Right lobe of liver (tissue), 4 donors: ENCODE measurements at regions not wholly inside any gene's neighbourhood (a gene's known extent, or its start where the extent isn't known, plus 50 kb on each side); places are given as distances from the start of the nearest gene placed in this dataset.

Experiments
- POLR2A ChIP-seq: fragments of 450-650 bp; IDR thresholded peaks from one replicate; pipeline ENCODE4 v1.6.1; 2017; ENCODE audit warnings: antibody characterized with exemption, mild to moderate bottlenecking
- TF ChIP-seq, protein P1 (sequence below), 4 donors: fragments of 200-600 bp in 3 of 4; fragments of 450-650 bp in 1 of 4; IDR thresholded peaks; one replicate each; pipeline versions ENCODE4 v1.5.1 to v1.8.0; 2016 to 2022; ENCODE audit warnings: antibody characterized with exemption in 4 of 4, mild to moderate bottlenecking in 2 of 4
- donor health status: DM: no; HTN: no; CAD: no.
- donor health status: DM: no; HTN: no; CAD: no.
- donor health status: DM: no; HTN: yes; CAD: no.

DNA sequence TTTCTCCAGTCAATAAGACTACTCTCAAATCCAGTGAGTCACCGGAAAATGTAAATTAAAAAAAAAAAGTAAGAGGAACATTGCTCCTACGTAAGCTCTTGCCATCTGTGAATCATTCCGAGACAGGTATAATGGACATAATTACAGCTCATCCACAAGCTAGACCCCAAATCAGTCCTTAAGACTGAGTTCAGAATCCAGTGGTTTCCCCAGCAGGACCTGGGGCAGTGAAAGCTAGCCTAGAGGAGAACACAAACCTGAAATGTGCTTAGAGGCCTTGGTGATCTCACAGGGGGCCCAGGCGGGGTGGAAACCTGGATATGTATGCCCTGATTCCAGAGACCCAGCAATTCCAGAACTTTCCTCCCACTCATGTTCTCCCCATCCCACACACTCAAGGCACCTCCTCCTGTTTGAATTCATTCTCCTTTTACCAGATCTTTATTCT lies 132.0 kb downstream of the COPRS start:
- TF ChIP-seq, protein P1, sequence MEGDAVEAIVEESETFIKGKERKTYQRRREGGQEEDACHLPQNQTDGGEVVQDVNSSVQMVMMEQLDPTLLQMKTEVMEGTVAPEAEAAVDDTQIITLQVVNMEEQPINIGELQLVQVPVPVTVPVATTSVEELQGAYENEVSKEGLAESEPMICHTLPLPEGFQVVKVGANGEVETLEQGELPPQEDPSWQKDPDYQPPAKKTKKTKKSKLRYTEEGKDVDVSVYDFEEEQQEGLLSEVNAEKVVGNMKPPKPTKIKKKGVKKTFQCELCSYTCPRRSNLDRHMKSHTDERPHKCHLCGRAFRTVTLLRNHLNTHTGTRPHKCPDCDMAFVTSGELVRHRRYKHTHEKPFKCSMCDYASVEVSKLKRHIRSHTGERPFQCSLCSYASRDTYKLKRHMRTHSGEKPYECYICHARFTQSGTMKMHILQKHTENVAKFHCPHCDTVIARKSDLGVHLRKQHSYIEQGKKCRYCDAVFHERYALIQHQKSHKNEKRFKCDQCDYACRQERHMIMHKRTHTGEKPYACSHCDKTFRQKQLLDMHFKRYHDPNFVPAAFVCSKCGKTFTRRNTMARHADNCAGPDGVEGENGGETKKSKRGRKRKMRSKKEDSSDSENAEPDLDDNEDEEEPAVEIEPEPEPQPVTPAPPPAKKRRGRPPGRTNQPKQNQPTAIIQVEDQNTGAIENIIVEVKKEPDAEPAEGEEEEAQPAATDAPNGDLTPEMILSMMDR (IDR thresholded peaks at IDR 0.05), result no peak
- TF ChIP-seq POLR2A, result no peak
